AG04449 (cell line): ENCODE measurements at regions not wholly inside any gene's neighbourhood (a gene's known extent, or its start where the extent isn't known, plus 50 kb on each side); places are given as distances from the start of the nearest gene placed in this dataset.

ENCODE experiments used
- CTCF ChIA-PET: fragments of 350-600 bp; formaldehyde crosslinking; extraction: SDS; loops from one replicate; lab custom pipeline; 2021; ENCODE audit warnings: antibody characterized with exemption; lab: Yijun Ruan, JAX
- POLR2A ChIA-PET: fragments of 400-600, 350-600 bp; formaldehyde crosslinking; extraction: SDS; loops from one replicate; lab custom pipeline; 2020; ENCODE audit warnings: antibody characterized with exemption, inconsistent platforms; lab: Yijun Ruan, JAX
- DNase-seq: peaks from one replicate; pipeline ENCODE4 v3.0.0-alpha.2; 2010; ENCODE audit warnings: low read depth, low spot score
- H3K4me3 ChIP-seq: 2 replicates; pipeline ENCODE4 v1.5.1; 2011; ENCODE audit warnings: low read depth, mild to moderate bottlenecking, control low read depth, low read length
- CTCF ChIP-seq: IDR thresholded peaks from one replicate; pipeline ENCODE4 v1.5.1; 2011; ENCODE audit warnings: mild to moderate bottlenecking, moderate library complexity, low read length, control low read depth, inconsistent platforms; ENCODE audit not compliant: insufficient read depth; ENCODE audit errors: missing control alignments

DNA sequence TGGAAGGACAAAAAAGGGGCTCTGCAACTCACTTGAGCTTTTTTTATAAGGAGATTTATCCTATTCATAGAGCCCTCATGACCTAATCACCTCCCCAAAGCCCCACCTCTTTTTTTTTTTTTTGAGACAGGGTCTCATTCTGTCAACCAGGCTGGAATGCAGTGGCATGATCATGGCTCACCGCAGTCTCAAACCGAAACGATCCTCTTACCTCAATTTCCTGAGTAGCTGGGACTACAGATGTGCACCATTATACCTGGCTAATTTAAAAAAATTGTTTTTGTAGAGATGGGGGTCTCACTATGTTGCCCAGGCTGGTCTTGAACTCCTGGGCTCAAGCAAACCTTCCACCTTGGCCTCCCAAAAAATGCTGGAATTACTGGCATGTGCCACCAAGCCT lies 61.6 kb upstream of the PDGFRA start:
- ChIA-PET CTCF (no interaction called here), POLR2A (no interaction called here)
- DNase-seq, result no peak
- no peak overlapping the region for H3K4me3 ChIP-seq
- no peak for TF ChIP-seq CTCF

DNA sequence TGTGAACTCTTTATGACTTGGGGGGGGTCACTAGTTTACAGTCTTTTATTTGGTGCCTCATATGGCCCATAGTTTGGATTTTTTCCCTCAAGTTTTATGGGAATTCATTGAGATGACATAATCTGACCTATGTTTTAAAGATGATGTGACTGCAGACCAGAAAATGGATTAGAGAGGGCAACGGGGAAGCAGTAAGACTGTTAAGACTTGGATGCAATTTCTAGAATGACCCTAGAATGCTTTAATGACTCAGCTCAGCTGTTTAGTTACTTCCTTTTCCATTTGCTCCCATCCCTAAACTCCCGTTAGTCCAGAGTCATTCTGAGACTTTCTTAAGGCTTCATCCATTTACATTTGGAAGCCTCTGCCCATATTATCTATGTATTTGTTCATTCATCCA lies 59.9 kb upstream of the PDGFRA start:
- no peak for TF ChIP-seq CTCF
- POLR2A ChIA-PET, result no interaction called here

GRCh38 chr4:54172156-54172555 lies 56.9 kb upstream of the PDGFRA start:
- DNase-seq, result no peak
- no peak for TF ChIP-seq CTCF
- ChIA-PET POLR2A (no interaction called here), CTCF (no interaction called here)
- no peak overlapping the region for H3K4me3 ChIP-seq

More for the DNA sequence above, 59.9 kb upstream of the PDGFRA start:
- CTCF ChIA-PET, result interaction anchor here (1.0 kb wide), 1 partner anchor 47 kb away, joined by 3 read pairs; no protein-coding TSS in a partner anchor
- no peak for DNase-seq
- no peak overlapping the region for H3K4me3 ChIP-seq

DNA sequence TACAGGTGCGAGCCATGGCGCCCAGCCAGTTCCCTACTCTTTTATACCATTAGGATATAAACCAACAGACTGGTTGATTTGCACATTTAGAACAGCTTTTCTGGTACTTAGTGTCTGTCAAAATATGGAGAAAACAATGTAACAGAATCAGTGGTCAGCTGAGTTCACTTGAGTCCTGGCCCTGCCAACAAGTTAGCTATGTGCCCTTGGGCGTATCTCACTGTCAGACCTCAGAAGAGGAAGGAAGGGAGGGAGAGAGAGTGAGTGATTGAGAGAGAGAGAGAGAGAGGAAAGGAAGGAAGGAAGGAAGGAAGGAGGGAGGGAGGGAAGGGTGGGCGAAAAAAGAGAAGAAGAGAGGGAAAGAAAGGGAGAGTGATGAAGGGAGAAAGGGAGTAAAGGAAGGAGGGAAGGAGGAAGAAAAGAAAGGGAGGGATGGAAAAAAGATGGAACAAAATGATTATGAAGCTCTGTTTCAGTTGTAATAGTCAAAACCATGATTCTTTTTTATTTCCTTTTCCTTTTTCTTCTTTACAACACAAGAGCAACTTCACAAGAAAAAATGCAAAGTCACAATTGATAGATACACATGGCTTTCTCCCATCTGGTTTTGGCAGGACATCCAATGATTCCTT lies 55.7 kb upstream of the PDGFRA start:
- no peak for TF ChIP-seq CTCF
- no peak for DNase-seq
- CTCF ChIA-PET, result no interaction called here
- H3K4me3 ChIP-seq, result no peak overlapping the region
- POLR2A ChIA-PET, result no interaction called here

GRCh38 chr4:54176202-54176601 lies 52.9 kb upstream of the PDGFRA start:
- H3K4me3 ChIP-seq, result no peak overlapping the region
- no peak for DNase-seq
- ChIA-PET POLR2A (no interaction called here), CTCF (no interaction called here)
- TF ChIP-seq CTCF, result no peak
